MM.1S (cell line): ENCODE measurements at regions not wholly inside any gene's neighbourhood (a gene's known extent, or its start where the extent isn't known, plus 50 kb on each side); places are given as distances from the start of the nearest gene placed in this dataset.

ENCODE experiments used
- EZH2 ChIP-seq: fragments of 300-600 bp; sonication (generic); optimal IDR thresholded peaks from 2 replicates; pipeline ENCODE3; 2017; ENCODE audit warnings: low read depth, mild to moderate bottlenecking, antibody characterized with exemption, low read length, mixed read lengths
- EZH2phosphoT487 ChIP-seq: fragments of 300-600 bp; sonication (generic); IDR thresholded peaks from 2 replicates; pipeline ENCODE4 v1.6.1; 2018; ENCODE audit warnings: antibody characterized with exemption, low read length
- TF ChIP-seq, protein P1 (sequence below): fragments of 300-600 bp; sonication (generic); IDR thresholded peaks from 2 replicates; pipeline ENCODE4 v1.5.1; 2016; ENCODE audit warnings: antibody characterized with exemption, low read length, mixed read lengths

DNA sequence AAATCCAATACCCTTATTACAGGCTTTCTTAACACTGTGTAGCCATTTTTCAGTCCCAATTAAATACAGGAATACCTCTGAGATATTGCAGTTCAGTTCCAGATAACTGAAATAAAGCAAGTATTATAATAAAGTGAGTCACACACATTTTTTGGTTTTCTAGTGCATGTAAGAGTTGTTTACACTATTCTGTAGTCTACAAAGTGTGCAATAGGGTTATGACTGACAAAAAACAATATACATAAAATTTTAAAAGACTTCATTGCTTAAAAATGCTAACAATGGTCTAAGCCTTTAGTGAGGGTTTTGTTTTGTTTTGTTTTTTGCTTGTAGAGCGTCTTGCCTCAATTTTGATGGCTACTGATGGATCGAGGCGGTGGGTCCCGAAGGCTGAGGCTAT, 434.4 kb upstream of the NBEA start:
- TF ChIP-seq, protein P1, sequence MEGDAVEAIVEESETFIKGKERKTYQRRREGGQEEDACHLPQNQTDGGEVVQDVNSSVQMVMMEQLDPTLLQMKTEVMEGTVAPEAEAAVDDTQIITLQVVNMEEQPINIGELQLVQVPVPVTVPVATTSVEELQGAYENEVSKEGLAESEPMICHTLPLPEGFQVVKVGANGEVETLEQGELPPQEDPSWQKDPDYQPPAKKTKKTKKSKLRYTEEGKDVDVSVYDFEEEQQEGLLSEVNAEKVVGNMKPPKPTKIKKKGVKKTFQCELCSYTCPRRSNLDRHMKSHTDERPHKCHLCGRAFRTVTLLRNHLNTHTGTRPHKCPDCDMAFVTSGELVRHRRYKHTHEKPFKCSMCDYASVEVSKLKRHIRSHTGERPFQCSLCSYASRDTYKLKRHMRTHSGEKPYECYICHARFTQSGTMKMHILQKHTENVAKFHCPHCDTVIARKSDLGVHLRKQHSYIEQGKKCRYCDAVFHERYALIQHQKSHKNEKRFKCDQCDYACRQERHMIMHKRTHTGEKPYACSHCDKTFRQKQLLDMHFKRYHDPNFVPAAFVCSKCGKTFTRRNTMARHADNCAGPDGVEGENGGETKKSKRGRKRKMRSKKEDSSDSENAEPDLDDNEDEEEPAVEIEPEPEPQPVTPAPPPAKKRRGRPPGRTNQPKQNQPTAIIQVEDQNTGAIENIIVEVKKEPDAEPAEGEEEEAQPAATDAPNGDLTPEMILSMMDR = no peak
- TF ChIP-seq EZH2 (no peak), EZH2phosphoT487 (no peak)
